ENCODE measurements at regions not wholly inside any gene's neighbourhood (a gene's known extent, or its start where the extent isn't known, plus 50 kb on each side); places are given as distances from the start of the nearest gene placed in this dataset.

GRCh38 chr1:198083549-198083948, 73.2 kb upstream of the NEK7 start:
- no peak for TF ChIP-seq POLR2A (IDR thresholded peaks at IDR 0.05)
- TF ChIP-seq, protein P1, sequence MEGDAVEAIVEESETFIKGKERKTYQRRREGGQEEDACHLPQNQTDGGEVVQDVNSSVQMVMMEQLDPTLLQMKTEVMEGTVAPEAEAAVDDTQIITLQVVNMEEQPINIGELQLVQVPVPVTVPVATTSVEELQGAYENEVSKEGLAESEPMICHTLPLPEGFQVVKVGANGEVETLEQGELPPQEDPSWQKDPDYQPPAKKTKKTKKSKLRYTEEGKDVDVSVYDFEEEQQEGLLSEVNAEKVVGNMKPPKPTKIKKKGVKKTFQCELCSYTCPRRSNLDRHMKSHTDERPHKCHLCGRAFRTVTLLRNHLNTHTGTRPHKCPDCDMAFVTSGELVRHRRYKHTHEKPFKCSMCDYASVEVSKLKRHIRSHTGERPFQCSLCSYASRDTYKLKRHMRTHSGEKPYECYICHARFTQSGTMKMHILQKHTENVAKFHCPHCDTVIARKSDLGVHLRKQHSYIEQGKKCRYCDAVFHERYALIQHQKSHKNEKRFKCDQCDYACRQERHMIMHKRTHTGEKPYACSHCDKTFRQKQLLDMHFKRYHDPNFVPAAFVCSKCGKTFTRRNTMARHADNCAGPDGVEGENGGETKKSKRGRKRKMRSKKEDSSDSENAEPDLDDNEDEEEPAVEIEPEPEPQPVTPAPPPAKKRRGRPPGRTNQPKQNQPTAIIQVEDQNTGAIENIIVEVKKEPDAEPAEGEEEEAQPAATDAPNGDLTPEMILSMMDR (IDR thresholded peaks at IDR 0.05), result no peak
- intact Hi-C loops (cut with DNase I), result no loop called here
- no peaks in the 10 kb centered on the region for H3K4me1 ChIP-seq
- no peaks in the 10 kb centered on the region for H3K27me3 ChIP-seq
- H3K4me3 ChIP-seq, result no peak overlapping the region
- no peaks in the 10 kb centered on the region for H3K36me3 ChIP-seq (replicated peaks in 1 of 2; ENCODE audit: insufficient read depth in 1 of 2, low read depth in 2 of 2)
- WGBS, 2 donors, result 73 to 82% methylated on average over 2 of the region's 2 CpGs
- H3K9me3 ChIP-seq, result no peaks in the 10 kb centered on the region
- H3K27ac ChIP-seq, result no peak overlapping the region
- no peak for DNase-seq
- ATAC-seq, result no peak

- H3K27me3 ChIP-seq, result no peaks in the 10 kb centered on the region
- no peaks in the 10 kb centered on the region for H3K9me3 ChIP-seq
- no peak overlapping the region for H3K27ac ChIP-seq
- ATAC-seq (no peak), DNase-seq (no peak)
- 81 to 87% methylated on average over 5 of the region's 5 CpGs for WGBS, 2 donors
- TF ChIP-seq POLR2A (IDR thresholded peaks at IDR 0.05), result no peak
- TF ChIP-seq, protein P1 (IDR thresholded peaks at IDR 0.05), result no peak
- H3K36me3 ChIP-seq (replicated peaks in 1 of 2; ENCODE audit: insufficient read depth in 1 of 2, low read depth in 2 of 2), result no peaks in the 10 kb centered on the region
- intact Hi-C loops (cut with DNase I), result no loop called here
- H3K4me3 ChIP-seq, result no peak overlapping the region
- H3K4me1 ChIP-seq, result no peaks in the 10 kb centered on the region
These were observed 72.4 kb upstream of the NEK7 start for GRCh38 chr1:198084241-198084908.

- Histone ChIP-seq H3K27ac (no peak overlapping the region), H3K36me3 (replicated peaks in 1 of 2; ENCODE audit: insufficient read depth in 1 of 2, low read depth in 2 of 2) (no peaks in the 10 kb centered on the region), H3K4me3 (no peak overlapping the region), H3K4me1 (no peaks in the 10 kb centered on the region), H3K27me3 (no peaks in the 10 kb centered on the region), H3K9me3 (no peaks in the 10 kb centered on the region)
- intact Hi-C loops (cut with DNase I), result no loop called here
- ATAC-seq (no peak), DNase-seq (no peak)
- no peak for TF ChIP-seq POLR2A (IDR thresholded peaks at IDR 0.05)
- TF ChIP-seq, protein P1 (IDR thresholded peaks at IDR 0.05), result no peak
- WGBS, 2 donors, result 59% methylated on average over 1 of the region's 1 CpG
These were observed 70.6 kb upstream of the NEK7 start for GRCh38 chr1:198086051-198086745.

DNA sequence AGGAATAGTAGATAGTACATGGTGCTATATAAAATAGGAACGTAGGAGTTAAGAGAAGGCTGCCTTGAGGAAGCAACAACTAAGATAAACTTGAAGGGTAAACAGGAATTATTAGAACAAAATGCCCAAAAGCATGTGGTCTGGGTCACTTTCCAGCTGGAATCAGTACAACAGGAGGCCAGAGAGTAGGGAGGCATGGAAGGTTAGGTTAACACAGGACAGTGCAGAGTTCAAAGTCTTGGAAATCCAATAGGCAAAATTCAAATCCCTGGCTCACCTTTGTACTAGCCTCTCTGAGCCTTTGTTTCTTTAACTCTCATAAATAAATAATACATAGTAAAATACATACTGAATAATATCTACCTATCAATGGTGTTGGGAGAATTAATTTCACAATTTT, 69.0 kb upstream of the NEK7 start:
- no peaks in the 10 kb centered on the region for H3K27me3 ChIP-seq
- H3K4me1 ChIP-seq, result no peaks in the 10 kb centered on the region
- no peak overlapping the region for H3K27ac ChIP-seq
- intact Hi-C loops (cut with DNase I), result no loop called here
- H3K36me3 ChIP-seq (replicated peaks in 1 of 2; ENCODE audit: insufficient read depth in 1 of 2, low read depth in 2 of 2), result no peaks in the 10 kb centered on the region
- 26 to 29% methylated on average over 1 of the region's 1 CpG for WGBS, 2 donors
- no peak overlapping the region for H3K4me3 ChIP-seq
- DNase-seq (no peak), ATAC-seq (no peak)
- no peaks in the 10 kb centered on the region for H3K9me3 ChIP-seq
- TF ChIP-seq POLR2A (IDR thresholded peaks at IDR 0.05), result no peak
- TF ChIP-seq, protein P1 (IDR thresholded peaks at IDR 0.05), result no peak

Measured in body of pancreas (tissue), 4 donors.